A549 (cell line): ENCODE measurements at regions not wholly inside any gene's neighbourhood (a gene's known extent, or its start where the extent isn't known, plus 50 kb on each side); places are given as distances from the start of the nearest gene placed in this dataset.

Source experiments
- CBX2 ChIP-seq: fragments of 200-600 bp; sonication (generic); IDR thresholded peaks from 2 replicates; pipeline ENCODE4 v1.6.1; 2016; ENCODE audit warnings: low read depth, mild to moderate bottlenecking, borderline replicate concordance
- CHD2 ChIP-seq: fragments of 150-350 bp; IDR thresholded peaks from 2 replicates; pipeline ENCODE4 v1.6.1; 2014; ENCODE audit warnings: low read length; ENCODE audit not compliant: partially characterized antibody
- CTCF ChIP-seq: fragments of >200 bp; sonication (Bioruptor Twin); formaldehyde crosslinking; IDR thresholded peaks from 3 replicates; pipeline ENCODE4 v1.5.1; 2016
- FOSL2 ChIP-seq, 2 experiments: fragments of 450-650 bp in 1 of 2; fragments of >200 bp in 1 of 2; sonication (Bioruptor Twin) in 1 of 2; formaldehyde crosslinking; IDR thresholded peaks; 2 replicates each; pipeline versions ENCODE4 v1.5.0 to v1.6.1; 2016 to 2020; ENCODE audit warnings: mild to moderate bottlenecking in 1 of 2, moderate library complexity in 1 of 2
- JUNB ChIP-seq: fragments of >200 bp; sonication (Bioruptor Twin); formaldehyde crosslinking; IDR thresholded peaks from 2 replicates; pipeline ENCODE4 v1.6.1; 2016
- NFE2L2 ChIP-seq: fragments of 150-350 bp; conservative IDR thresholded peaks from 2 replicates; pipeline ENCODE4 v1.6.1; 2014; ENCODE audit warnings: low read length
- NR3C1 ChIP-seq: fragments of >200 bp; sonication (Bioruptor Twin); formaldehyde crosslinking; IDR thresholded peaks from 3 replicates; pipeline ENCODE4 v1.6.1; 2017
- POLR2A ChIP-seq: IDR thresholded peaks from 2 replicates; pipeline ENCODE4 v1.6.1; 2012; ENCODE audit warnings: mild to moderate bottlenecking, low read length
- POLR2AphosphoS2 ChIP-seq: conservative IDR thresholded peaks from 2 replicates; pipeline ENCODE4 v1.6.1; 2012; ENCODE audit warnings: low read length, improper control_type of control experiment, inconsistent platforms
- RFX5 ChIP-seq: fragments of 450-650 bp; IDR thresholded peaks from 2 replicates; pipeline ENCODE4 v1.7.1; 2014; ENCODE audit warnings: antibody characterized with exemption, mild to moderate bottlenecking, moderate library complexity
- RNF2 ChIP-seq: fragments of 200-600 bp; sonication (generic); IDR thresholded peaks from 2 replicates; pipeline ENCODE4 v1.6.1; 2016; ENCODE audit warnings: low read depth, mild to moderate bottlenecking, antibody characterized with exemption, moderate library complexity, borderline replicate concordance
- SMC3 ChIP-seq: fragments of >200 bp; sonication (Bioruptor Twin); formaldehyde crosslinking; IDR thresholded peaks from 3 replicates; pipeline ENCODE4 v1.6.1; 2018; ENCODE audit warnings: inconsistent platforms
- ZSCAN20 ChIP-seq: fragments of 250-450 bp; sonication (Bioruptor Pico); IDR thresholded peaks from 2 replicates; pipeline ENCODE4 v1.8.0; 2022; ENCODE audit warnings: mild to moderate bottlenecking, moderate library complexity

DNA sequence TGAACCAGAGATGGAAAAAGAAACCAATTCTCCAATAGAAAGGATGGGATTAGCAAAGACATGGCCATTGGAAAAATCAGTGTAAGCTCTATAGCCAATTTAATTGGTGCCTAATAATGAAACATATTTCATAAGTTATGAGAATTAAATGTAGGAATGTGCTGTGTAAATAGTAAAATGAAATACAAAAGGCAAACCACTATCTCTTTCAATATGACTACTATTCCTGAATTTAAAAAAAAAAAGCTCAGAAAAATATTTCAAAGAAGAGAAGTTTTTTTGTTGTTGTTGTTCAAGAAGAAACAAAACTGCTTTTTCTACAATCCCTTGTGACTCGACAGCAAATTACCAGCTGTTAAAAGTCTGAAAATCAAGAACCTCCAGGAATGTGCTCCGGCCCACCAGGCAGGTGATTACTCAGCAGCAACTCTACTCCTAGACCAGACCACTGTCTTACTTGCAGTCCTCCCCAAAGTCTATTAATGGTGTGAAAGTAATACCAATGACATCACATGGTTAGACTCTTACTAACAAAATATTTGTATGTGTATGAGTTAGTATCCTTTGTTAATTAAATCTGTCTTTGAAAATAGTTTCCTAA lies 362.4 kb downstream of the KCTD12 start:
- no peak for TF ChIP-seq NR3C1
- TF ChIP-seq POLR2AphosphoS2 = no peak
- no peak for TF ChIP-seq CTCF
- TF ChIP-seq RNF2 = no peak
- no peak for TF ChIP-seq CBX2
- no peak for TF ChIP-seq SMC3
- TF ChIP-seq RFX5 = no peak
- no peak for TF ChIP-seq POLR2A
- TF ChIP-seq NFE2L2 = no peak
- TF ChIP-seq ZSCAN20 (CRISPR knock-in tag) = no peak
- no peak for TF ChIP-seq FOSL2 (IDR thresholded peaks at IDR 0.05)
- TF ChIP-seq FOSL2 (CRISPR knock-in tag; IDR thresholded peaks at IDR 0.05) = no peak
- no peak for TF ChIP-seq CHD2
- TF ChIP-seq JUNB = no peak
